ENCODE measurements at regions not wholly inside any gene's neighbourhood (a gene's known extent, or its start where the extent isn't known, plus 50 kb on each side); places are given as distances from the start of the nearest gene placed in this dataset.
"Not testable (repeated sequence)": the region's sequence is repeated elsewhere in the genome, so short reads cannot be mapped to it uniquely, and the experiment has no call there.

GRCh38 chr9:26669701-26670670 is 222.6 kb downstream of the CAAP1 start:
- no peak overlapping the region for H2AFZ ChIP-seq (ENCODE audit: low read length, unreplicated experiment)
- H3K27ac ChIP-seq (ENCODE audit: low read depth, low read length): no peak overlapping the region
- peaks cover 10% of the 10 kb centered on the region; the same call in 1 of the 2 replicates for H3K27me3 ChIP-seq (ENCODE audit: insufficient read depth, low read length)
- no peak overlapping the region for H3K4me3 ChIP-seq (ENCODE audit: low read depth, low read length)
- no peaks in the 10 kb centered on the region for H3K79me2 ChIP-seq (ENCODE audit: control insufficient read depth, insufficient read depth, low read length, unreplicated experiment)
- H3K4me1 ChIP-seq (ENCODE audit: control insufficient read depth, insufficient read depth, low read length, unreplicated experiment): no peaks in the 10 kb centered on the region
- no peaks in the 10 kb centered on the region for H3K36me3 ChIP-seq (ENCODE audit: insufficient read depth, low read length)

- Histone ChIP-seq H2AFZ (ENCODE audit: low read length, unreplicated experiment) (no peak overlapping the region), H3K27ac (ENCODE audit: low read depth, low read length) (no peak overlapping the region), H3K36me3 (ENCODE audit: insufficient read depth, low read length) (no peaks in the 10 kb centered on the region), H3K4me1 (ENCODE audit: control insufficient read depth, insufficient read depth, low read length, unreplicated experiment) (no peaks in the 10 kb centered on the region), H3K4me3 (ENCODE audit: low read depth, low read length) (no peak overlapping the region), H3K27me3 (ENCODE audit: insufficient read depth, low read length) (peaks cover 10% of the 10 kb centered on the region; the same call in 1 of the 2 replicates), H3K79me2 (ENCODE audit: control insufficient read depth, insufficient read depth, low read length, unreplicated experiment) (no peaks in the 10 kb centered on the region)
Measured at GRCh38 chr9:26667882-26668281, 224.7 kb downstream of the CAAP1 start.

GRCh38 chr9:26665666-26666065 is 226.9 kb downstream of the CAAP1 start:
- no peaks in the 10 kb centered on the region for H3K4me1 ChIP-seq (ENCODE audit: control insufficient read depth, insufficient read depth, low read length, unreplicated experiment)
- no peaks in the 10 kb centered on the region for H3K36me3 ChIP-seq (ENCODE audit: insufficient read depth, low read length)
- no peak overlapping the region for H2AFZ ChIP-seq (ENCODE audit: low read length, unreplicated experiment)
- peaks cover 20% of the 10 kb centered on the region; the same call in 1 of the 2 replicates for H3K27me3 ChIP-seq (ENCODE audit: insufficient read depth, low read length)
- H3K4me3 ChIP-seq (ENCODE audit: low read depth, low read length): no peak overlapping the region
- H3K79me2 ChIP-seq (ENCODE audit: control insufficient read depth, insufficient read depth, low read length, unreplicated experiment): no peaks in the 10 kb centered on the region
- no peak overlapping the region for H3K27ac ChIP-seq (ENCODE audit: low read depth, low read length)

DNA sequence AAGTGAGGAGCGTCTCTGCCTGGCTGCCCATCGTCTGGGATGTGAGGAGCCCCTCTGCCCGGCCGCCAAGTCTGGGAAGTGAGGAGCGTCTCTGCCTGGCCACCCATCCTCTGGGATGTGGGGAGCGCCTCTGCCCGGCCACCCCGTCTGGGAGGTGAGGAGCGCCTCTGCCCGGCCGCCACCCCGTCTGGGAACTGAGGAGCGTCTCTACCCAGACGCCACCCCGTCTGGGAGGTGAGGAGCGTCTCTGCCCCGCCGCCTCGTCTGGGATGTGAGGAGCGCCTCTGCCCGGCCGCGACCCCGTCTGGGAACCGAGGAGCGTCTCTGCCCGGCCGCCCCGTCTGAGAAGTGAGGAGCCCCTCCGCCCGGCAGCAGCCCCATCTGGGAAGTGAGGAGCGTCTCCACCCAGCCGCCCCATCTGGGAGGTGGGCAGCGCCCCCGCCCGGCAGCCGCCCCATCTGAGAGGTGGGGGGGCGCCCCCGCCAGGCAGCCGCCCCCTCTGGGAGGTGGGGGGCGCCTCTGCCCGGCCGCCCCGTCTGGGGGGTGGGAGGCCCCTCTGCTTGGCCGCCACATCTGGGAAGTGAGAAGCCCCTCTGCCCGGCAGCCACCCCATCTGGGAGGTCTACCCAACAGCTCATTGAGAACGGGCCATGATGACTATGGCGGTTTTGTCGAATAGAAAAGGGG is 228.4 kb downstream of the CAAP1 start:
- not testable (repeated sequence) for H3K4me1 ChIP-seq (ENCODE audit: control insufficient read depth, insufficient read depth, low read length, unreplicated experiment); H3K4me3 ChIP-seq (ENCODE audit: low read depth, low read length); H3K79me2 ChIP-seq (ENCODE audit: control insufficient read depth, insufficient read depth, low read length, unreplicated experiment); H3K36me3 ChIP-seq (ENCODE audit: insufficient read depth, low read length); H3K27ac ChIP-seq (ENCODE audit: low read depth, low read length); H2AFZ ChIP-seq (ENCODE audit: low read length, unreplicated experiment)
- peaks cover 24% of the 10 kb centered on the region; the same call in 1 of the 2 replicates for H3K27me3 ChIP-seq (ENCODE audit: insufficient read depth, low read length)

DNA sequence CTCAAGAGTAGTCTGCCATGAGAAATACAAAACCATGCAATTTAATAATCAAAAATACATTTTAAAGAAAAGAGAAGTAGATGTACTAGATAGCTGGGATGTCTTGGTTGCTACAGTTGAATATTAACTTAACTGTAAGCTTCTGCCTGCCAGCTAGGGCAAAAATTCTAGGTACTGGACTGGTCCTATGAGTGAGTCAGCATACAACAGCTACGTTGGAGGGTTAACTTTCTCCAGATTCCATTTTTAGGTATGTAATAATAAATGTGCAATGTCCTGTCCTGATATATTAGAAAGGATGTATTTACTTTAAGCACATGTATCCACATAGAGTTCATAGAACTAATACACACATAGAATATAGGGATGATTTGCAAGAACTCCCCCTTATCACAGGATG is 230.1 kb downstream of the CAAP1 start:
- no peak overlapping the region for H3K4me3 ChIP-seq (ENCODE audit: low read depth, low read length)
- H2AFZ ChIP-seq (ENCODE audit: low read length, unreplicated experiment): no peak overlapping the region
- H3K4me1 ChIP-seq (ENCODE audit: control insufficient read depth, insufficient read depth, low read length, unreplicated experiment): no peaks in the 10 kb centered on the region
- H3K27me3 ChIP-seq (ENCODE audit: insufficient read depth, low read length): peaks cover 26% of the 10 kb centered on the region; the same call in 1 of the 2 replicates
- H3K27ac ChIP-seq (ENCODE audit: low read depth, low read length): no peak overlapping the region
- no peaks in the 10 kb centered on the region for H3K36me3 ChIP-seq (ENCODE audit: insufficient read depth, low read length)
- H3K79me2 ChIP-seq (ENCODE audit: control insufficient read depth, insufficient read depth, low read length, unreplicated experiment): no peaks in the 10 kb centered on the region

GRCh38 chr9:26658476-26658875 is 234.1 kb downstream of the CAAP1 start:
- no peaks in the 10 kb centered on the region for H3K79me2 ChIP-seq (ENCODE audit: control insufficient read depth, insufficient read depth, low read length, unreplicated experiment)
- no peaks in the 10 kb centered on the region for H3K36me3 ChIP-seq (ENCODE audit: insufficient read depth, low read length)
- no peaks in the 10 kb centered on the region for H3K4me1 ChIP-seq (ENCODE audit: control insufficient read depth, insufficient read depth, low read length, unreplicated experiment)
- H3K27ac ChIP-seq (ENCODE audit: low read depth, low read length): no peak overlapping the region
- H3K27me3 ChIP-seq (ENCODE audit: insufficient read depth, low read length): peaks cover 35% of the 10 kb centered on the region
- H2AFZ ChIP-seq (ENCODE audit: low read length, unreplicated experiment): no peak overlapping the region
- H3K4me3 ChIP-seq (ENCODE audit: low read depth, low read length): no peak overlapping the region

GRCh38 chr9:26657958-26658357 is 234.6 kb downstream of the CAAP1 start:
- Histone ChIP-seq H3K27me3 (ENCODE audit: insufficient read depth, low read length) (peaks cover 35% of the 10 kb centered on the region), H3K36me3 (ENCODE audit: insufficient read depth, low read length) (no peaks in the 10 kb centered on the region), H3K4me3 (ENCODE audit: low read depth, low read length) (no peak overlapping the region), H2AFZ (ENCODE audit: low read length, unreplicated experiment) (no peak overlapping the region), H3K79me2 (ENCODE audit: control insufficient read depth, insufficient read depth, low read length, unreplicated experiment) (no peaks in the 10 kb centered on the region), H3K27ac (ENCODE audit: low read depth, low read length) (no peak overlapping the region), H3K4me1 (ENCODE audit: control insufficient read depth, insufficient read depth, low read length, unreplicated experiment) (no peaks in the 10 kb centered on the region)

DNA sequence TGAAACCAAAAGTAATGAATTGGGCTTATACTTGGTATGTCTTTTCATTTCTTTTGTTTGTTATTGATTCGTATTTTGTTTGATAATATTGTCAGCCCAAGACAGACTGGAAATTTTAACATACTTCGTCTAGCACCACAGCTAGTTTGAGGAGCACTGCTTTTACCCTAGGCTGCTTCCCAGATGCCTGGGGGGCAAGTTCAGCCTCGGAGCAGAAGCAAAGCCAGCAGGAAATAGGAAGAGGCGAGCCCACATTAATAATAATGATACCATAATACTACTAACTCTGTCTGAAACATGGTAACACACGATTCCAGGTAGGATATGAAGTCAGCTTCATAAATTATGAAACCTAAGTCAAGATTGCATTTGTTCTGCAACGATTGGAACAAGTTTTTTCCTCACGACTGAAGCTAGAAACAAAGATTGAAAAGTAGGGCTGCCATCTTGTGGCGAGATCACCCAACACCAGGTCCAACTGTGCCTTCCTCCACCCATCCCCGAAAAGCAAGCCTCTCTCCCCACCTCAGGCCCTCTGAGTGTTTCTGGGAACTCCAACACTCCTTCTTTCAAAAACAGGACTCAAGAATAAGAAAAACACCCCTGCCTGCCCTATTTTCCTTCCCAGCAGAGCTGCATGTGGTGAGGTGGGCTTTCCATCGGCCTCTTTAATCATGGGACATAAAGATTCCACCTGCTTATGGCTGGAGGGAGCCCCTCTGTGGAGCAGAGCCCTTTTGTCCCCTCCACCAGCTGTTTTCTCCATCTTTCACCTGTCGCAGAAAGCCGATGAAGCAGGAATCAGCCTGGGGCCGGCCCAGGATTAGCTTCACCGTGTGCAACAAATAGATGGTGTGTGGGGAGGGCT is 236.4 kb downstream of the CAAP1 start:
- Histone ChIP-seq H2AFZ (ENCODE audit: low read length, unreplicated experiment) (peak overlapping the region; percentile 78), H3K4me1 (ENCODE audit: control insufficient read depth, insufficient read depth, low read length, unreplicated experiment) (no peaks in the 10 kb centered on the region), H3K4me3 (ENCODE audit: low read depth, low read length) (peak overlapping the region; percentile 69), H3K27ac (ENCODE audit: low read depth, low read length) (no peak overlapping the region), H3K79me2 (ENCODE audit: control insufficient read depth, insufficient read depth, low read length, unreplicated experiment) (no peaks in the 10 kb centered on the region), H3K36me3 (ENCODE audit: insufficient read depth, low read length) (no peaks in the 10 kb centered on the region), H3K27me3 (ENCODE audit: insufficient read depth, low read length) (peaks cover 29% of the 10 kb centered on the region)

DNA sequence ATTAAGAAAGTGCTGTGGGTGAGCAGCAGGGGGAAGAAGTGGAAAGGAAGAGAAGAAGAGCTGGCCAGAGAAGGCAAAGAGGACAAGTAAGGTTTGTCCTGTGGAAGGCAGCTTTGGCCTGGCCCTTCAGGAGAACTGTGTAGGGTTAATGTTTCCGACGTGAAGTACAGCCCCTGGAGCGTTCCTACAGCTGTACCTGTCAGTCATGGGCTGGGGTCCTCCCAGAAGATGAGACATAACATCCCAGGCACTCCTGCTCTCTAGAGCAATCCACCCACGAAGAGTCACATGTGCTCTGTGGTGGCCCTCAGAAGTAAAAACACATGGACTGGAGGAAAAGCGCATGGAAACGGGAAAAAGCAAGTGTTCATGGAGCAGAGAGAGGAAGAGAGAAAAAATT is 237.4 kb downstream of the CAAP1 start:
- Histone ChIP-seq H3K4me1 (ENCODE audit: control insufficient read depth, insufficient read depth, low read length, unreplicated experiment) (no peaks in the 10 kb centered on the region), H3K27me3 (ENCODE audit: insufficient read depth, low read length) (peaks cover 29% of the 10 kb centered on the region), H3K27ac (ENCODE audit: low read depth, low read length) (no peak overlapping the region), H3K79me2 (ENCODE audit: control insufficient read depth, insufficient read depth, low read length, unreplicated experiment) (no peaks in the 10 kb centered on the region), H3K36me3 (ENCODE audit: insufficient read depth, low read length) (no peaks in the 10 kb centered on the region), H2AFZ (ENCODE audit: low read length, unreplicated experiment) (no peak overlapping the region), H3K4me3 (ENCODE audit: low read depth, low read length) (no peak overlapping the region)

GRCh38 chr9:26650325-26650724 is 242.3 kb downstream of the CAAP1 start:
- H3K4me1 ChIP-seq (ENCODE audit: control insufficient read depth, insufficient read depth, low read length, unreplicated experiment): no peaks in the 10 kb centered on the region
- no peak overlapping the region for H3K27ac ChIP-seq (ENCODE audit: low read depth, low read length)
- peaks cover 42% of the 10 kb centered on the region for H3K27me3 ChIP-seq (ENCODE audit: insufficient read depth, low read length)
- no peaks in the 10 kb centered on the region for H3K36me3 ChIP-seq (ENCODE audit: insufficient read depth, low read length)
- H2AFZ ChIP-seq (ENCODE audit: low read length, unreplicated experiment): no peak overlapping the region
- H3K4me3 ChIP-seq (ENCODE audit: low read depth, low read length): no peak overlapping the region
- no peaks in the 10 kb centered on the region for H3K79me2 ChIP-seq (ENCODE audit: control insufficient read depth, insufficient read depth, low read length, unreplicated experiment)

All from ACC112 (cell line).